ENCODE measurements at regions not wholly inside any gene's neighbourhood (a gene's known extent, or its start where the extent isn't known, plus 50 kb on each side); places are given as distances from the start of the nearest gene placed in this dataset.

- TF ChIP-seq CTCF (conservative IDR thresholded peaks at IDR 0.05; ENCODE audit: low read length) (no peak), EZH2phosphoT487 (IDR thresholded peaks at IDR 0.05; ENCODE audit: borderline replicate concordance, low read depth, low read length) (no peak)
- Histone ChIP-seq H2AFZ (ENCODE audit: low read length) (no peak overlapping the region), H3K9me3 (ENCODE audit: low read length) (no peaks in the 10 kb centered on the region), H3K27ac (ENCODE audit: low read depth, low read length, poor library complexity, severe bottlenecking) (no peak overlapping the region), H3K9me2 (ENCODE audit: insufficient read depth, low read length) (no peaks in the 10 kb centered on the region), H3K4me1 (ENCODE audit: insufficient read depth, low read length, poor library complexity, severe bottlenecking) (no peaks in the 10 kb centered on the region), H4K20me1 (ENCODE audit: insufficient read depth, low read length) (no peaks in the 10 kb centered on the region), H3K79me2 (ENCODE audit: insufficient read depth, low read depth, low read length) (no peaks in the 10 kb centered on the region), H3K4me2 (ENCODE audit: low read length) (no peak overlapping the region), H3K36me3 (ENCODE audit: insufficient read depth, low read length) (no peaks in the 10 kb centered on the region), H3K4me3 (ENCODE audit: low read depth, low read length, poor library complexity, severe bottlenecking) (no peak overlapping the region)
- ChIA-PET POLR2A (no interaction called here), CTCF (ENCODE audit: unreplicated experiment) (no interaction called here)
- BruUV-seq (replicated peaks), result no TSS peak
- intact Hi-C loops (cut with micrococcal nuclease; ENCODE audit: unreplicated experiment), result no loop called here
- DNase-seq (ENCODE audit: low spot score), result no peak
Measured at GRCh38 chr12:112638420-112638819, 153.1 kb upstream of the RPH3A start.

GRCh38 chr12:112645586-112645985 is 146.0 kb upstream of the RPH3A start:
- no peak overlapping the region for H3K4me3 ChIP-seq (ENCODE audit: low read depth, low read length, poor library complexity, severe bottlenecking)
- CTCF ChIA-PET (ENCODE audit: unreplicated experiment), result no interaction called here
- no peak overlapping the region for H2AFZ ChIP-seq (ENCODE audit: low read length)
- H3K27ac ChIP-seq (ENCODE audit: low read depth, low read length, poor library complexity, severe bottlenecking), result no peak overlapping the region
- no peaks in the 10 kb centered on the region for H3K9me3 ChIP-seq (ENCODE audit: low read length)
- TF ChIP-seq EZH2phosphoT487 (IDR thresholded peaks at IDR 0.05; ENCODE audit: borderline replicate concordance, low read depth, low read length), result no peak
- no peak for TF ChIP-seq CTCF (conservative IDR thresholded peaks at IDR 0.05; ENCODE audit: low read length)
- no peak overlapping the region for H3K4me2 ChIP-seq (ENCODE audit: low read length)
- POLR2A ChIA-PET, result no interaction called here
- no peaks in the 10 kb centered on the region for H3K4me1 ChIP-seq (ENCODE audit: insufficient read depth, low read length, poor library complexity, severe bottlenecking)
- BruUV-seq (replicated peaks), result no TSS peak
- no peaks in the 10 kb centered on the region for H3K36me3 ChIP-seq (ENCODE audit: insufficient read depth, low read length)
- no peak for DNase-seq (ENCODE audit: low spot score)
- H3K79me2 ChIP-seq (ENCODE audit: insufficient read depth, low read depth, low read length), result no peaks in the 10 kb centered on the region
- intact Hi-C loops (cut with micrococcal nuclease; ENCODE audit: unreplicated experiment), result no loop called here
- no peaks in the 10 kb centered on the region for H3K9me2 ChIP-seq (ENCODE audit: insufficient read depth, low read length)
- no peaks in the 10 kb centered on the region for H4K20me1 ChIP-seq (ENCODE audit: insufficient read depth, low read length)

GRCh38 chr12:112656141-112656540 is 135.4 kb upstream of the RPH3A start:
- H3K79me2 ChIP-seq (ENCODE audit: insufficient read depth, low read depth, low read length), result no peaks in the 10 kb centered on the region
- H4K20me1 ChIP-seq (ENCODE audit: insufficient read depth, low read length), result no peaks in the 10 kb centered on the region
- H2AFZ ChIP-seq (ENCODE audit: low read length), result no peak overlapping the region
- ChIA-PET POLR2A (no interaction called here), CTCF (ENCODE audit: unreplicated experiment) (no interaction called here)
- no peak for TF ChIP-seq EZH2phosphoT487 (IDR thresholded peaks at IDR 0.05; ENCODE audit: borderline replicate concordance, low read depth, low read length)
- TF ChIP-seq CTCF (conservative IDR thresholded peaks at IDR 0.05; ENCODE audit: low read length), result no peak
- DNase-seq (ENCODE audit: low spot score), result no peak
- no peak overlapping the region for H3K4me3 ChIP-seq (ENCODE audit: low read depth, low read length, poor library complexity, severe bottlenecking)
- no peaks in the 10 kb centered on the region for H3K4me1 ChIP-seq (ENCODE audit: insufficient read depth, low read length, poor library complexity, severe bottlenecking)
- no peak overlapping the region for H3K4me2 ChIP-seq (ENCODE audit: low read length)
- no peaks in the 10 kb centered on the region for H3K9me2 ChIP-seq (ENCODE audit: insufficient read depth, low read length)
- no peaks in the 10 kb centered on the region for H3K36me3 ChIP-seq (ENCODE audit: insufficient read depth, low read length)
- no peak overlapping the region for H3K27ac ChIP-seq (ENCODE audit: low read depth, low read length, poor library complexity, severe bottlenecking)
- BruUV-seq (replicated peaks), result no TSS peak
- intact Hi-C loops (cut with micrococcal nuclease; ENCODE audit: unreplicated experiment), result no loop called here
- no peaks in the 10 kb centered on the region for H3K9me3 ChIP-seq (ENCODE audit: low read length)
